GM10248 (cell line): ENCODE measurements at regions not wholly inside any gene's neighbourhood (a gene's known extent, or its start where the extent isn't known, plus 50 kb on each side); places are given as distances from the start of the nearest gene placed in this dataset.

Experiments used
- CTCF ChIA-PET: fragments of 300-600 bp; sonication (Branson Sonifier 250); formaldehyde crosslinking; extraction: SDS; loops from one replicate; lab custom pipeline; 2021; ENCODE audit warnings: antibody characterized with exemption; lab: Yijun Ruan, JAX
- POLR2A ChIA-PET: fragments of 350-650 bp; sonication (Branson Sonifier 250); formaldehyde crosslinking; extraction: SDS; loops from one replicate; lab custom pipeline; 2020; ENCODE audit warnings: antibody characterized with exemption; lab: Yijun Ruan, JAX
- DNase-seq: peaks from one replicate; pipeline ENCODE4 v3.0.0; 2012; ENCODE audit errors: extremely low spot score
- CTCF ChIP-seq: IDR thresholded peaks from 2 replicates; pipeline ENCODE4 v1.5.1; 2012; ENCODE audit warnings: mild to moderate bottlenecking, low read depth; ENCODE audit errors: extremely low read depth, missing control alignments, control extremely low read depth

DNA sequence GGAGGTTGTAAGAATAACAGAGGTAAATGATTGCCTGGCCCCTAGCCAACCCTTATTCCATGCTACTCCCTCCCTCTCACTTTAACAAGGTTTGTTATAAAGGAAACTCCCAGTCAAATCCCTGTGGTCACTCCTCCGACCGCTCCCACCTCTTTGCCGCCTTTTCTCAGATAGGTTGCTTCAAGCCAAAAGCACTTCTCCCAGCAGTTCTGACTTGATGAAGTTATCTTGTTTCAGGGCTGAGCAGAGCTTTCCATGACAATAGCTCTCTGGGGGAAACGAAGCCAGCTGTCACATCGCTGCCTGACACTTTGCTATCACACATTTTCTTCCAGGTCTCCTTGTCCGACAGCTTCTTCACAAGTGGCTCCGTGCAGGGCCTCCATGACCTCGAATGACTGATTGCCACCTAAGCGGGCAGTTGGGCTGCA is 278.6 kb downstream of the HAPSTR1 start:
- no peak for TF ChIP-seq CTCF
- ChIA-PET CTCF (no interaction called here), POLR2A (no interaction called here)

GRCh38 chr16:9371713-9372448 is 280.4 kb downstream of the HAPSTR1 start:
- ChIA-PET CTCF (interaction anchor here (1.4 kb wide), 1 partner anchor 73 kb away, joined by 3 read pairs; no protein-coding TSS in a partner anchor), POLR2A (no interaction called here)
- no peak for TF ChIP-seq CTCF
- no peak for DNase-seq

More for the DNA sequence above, 278.6 kb downstream of the HAPSTR1 start:
- DNase-seq: no peak

DNA sequence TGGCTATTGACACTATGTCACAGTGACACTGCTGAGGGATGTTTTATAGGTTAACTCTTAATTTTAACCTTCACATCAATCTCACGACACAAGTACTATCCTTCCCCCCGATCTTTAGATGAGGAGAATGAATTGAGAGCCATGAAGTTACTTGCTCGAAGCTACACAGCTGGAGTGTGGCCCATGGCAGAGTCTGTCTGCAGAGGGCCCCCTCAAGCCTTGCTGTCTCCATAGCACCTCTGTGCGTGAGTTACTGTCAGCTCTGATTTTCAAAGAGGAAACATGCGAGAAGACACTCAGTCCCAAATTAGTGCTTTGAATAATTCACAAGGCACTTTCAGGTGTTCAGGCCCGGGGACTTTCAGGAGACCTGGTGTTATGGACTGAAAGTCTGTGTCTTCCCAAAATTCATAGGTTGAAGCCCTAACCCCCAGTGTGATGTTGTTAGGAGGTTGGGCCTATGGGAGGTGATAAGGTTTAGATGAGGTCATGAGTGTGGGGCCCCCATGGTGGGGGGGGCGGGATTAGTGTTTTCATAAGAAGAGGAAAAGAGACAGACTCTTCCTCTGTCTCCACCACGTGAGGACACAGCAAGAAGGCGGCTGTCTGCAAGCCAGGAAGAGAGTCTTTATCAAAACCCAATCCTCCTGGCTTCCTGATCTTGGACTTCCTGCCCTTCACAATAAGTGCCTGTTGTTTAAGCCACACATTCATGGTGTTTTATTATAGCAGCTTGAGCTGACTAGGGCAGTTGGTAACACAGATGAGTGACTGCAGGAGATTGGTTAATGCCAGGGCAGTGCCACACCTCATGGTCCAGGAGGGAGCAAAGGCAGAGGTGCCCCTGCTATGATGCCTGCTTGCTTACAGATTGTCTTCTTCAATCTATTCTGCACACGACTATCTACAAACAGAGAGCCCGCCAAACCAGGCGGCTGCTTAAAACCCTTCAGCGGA is 281.8 kb downstream of the HAPSTR1 start:
- no peak for DNase-seq
- ChIA-PET POLR2A (no interaction called here), CTCF (no interaction called here)
- TF ChIP-seq CTCF: no peak

DNA sequence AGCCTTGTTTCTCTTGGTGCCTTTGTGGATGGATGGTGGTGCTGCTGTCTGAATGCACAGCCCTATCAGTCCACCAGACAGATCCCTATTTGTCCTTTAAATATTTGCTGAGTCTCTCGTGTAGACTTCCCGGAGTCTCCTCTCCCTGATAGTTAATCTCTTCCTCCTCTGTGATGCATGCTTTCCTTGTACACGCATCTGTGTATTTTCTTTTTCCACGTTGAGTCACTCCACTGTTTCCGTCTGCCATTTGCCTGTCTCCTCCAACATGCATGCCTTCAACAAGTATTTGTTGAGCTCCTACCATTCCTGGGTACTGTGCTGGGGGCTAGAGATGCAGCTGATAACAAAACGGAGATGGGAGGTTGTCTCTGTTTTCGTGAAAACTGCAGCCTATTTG is 282.6 kb downstream of the HAPSTR1 start:
- CTCF ChIA-PET: no interaction called here

DNA sequence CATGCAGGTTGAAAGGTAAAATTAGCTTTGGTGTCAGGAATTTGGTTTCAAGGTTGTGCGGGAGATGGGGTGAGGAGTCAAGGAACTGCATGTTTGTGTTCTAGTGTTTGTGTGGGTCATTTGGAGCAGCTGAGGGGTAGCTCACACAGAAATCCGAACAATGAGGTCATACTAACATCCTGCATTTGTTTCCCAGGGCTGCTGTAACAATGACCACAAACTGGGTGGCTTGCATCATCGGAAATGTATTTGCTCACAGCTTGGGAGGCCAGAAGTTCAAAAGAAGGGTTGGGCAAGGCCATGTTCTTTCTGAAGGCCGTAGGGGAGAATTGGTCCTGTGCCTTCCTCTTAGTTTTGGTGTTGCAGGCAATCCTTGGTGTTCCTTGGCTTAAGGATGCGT is 287.4 kb downstream of the HAPSTR1 start:
- no peak for TF ChIP-seq CTCF

More for the DNA sequence above, 282.6 kb downstream of the HAPSTR1 start:
- no peak for TF ChIP-seq CTCF
- POLR2A ChIA-PET: no interaction called here
- DNase-seq: no peak

DNA sequence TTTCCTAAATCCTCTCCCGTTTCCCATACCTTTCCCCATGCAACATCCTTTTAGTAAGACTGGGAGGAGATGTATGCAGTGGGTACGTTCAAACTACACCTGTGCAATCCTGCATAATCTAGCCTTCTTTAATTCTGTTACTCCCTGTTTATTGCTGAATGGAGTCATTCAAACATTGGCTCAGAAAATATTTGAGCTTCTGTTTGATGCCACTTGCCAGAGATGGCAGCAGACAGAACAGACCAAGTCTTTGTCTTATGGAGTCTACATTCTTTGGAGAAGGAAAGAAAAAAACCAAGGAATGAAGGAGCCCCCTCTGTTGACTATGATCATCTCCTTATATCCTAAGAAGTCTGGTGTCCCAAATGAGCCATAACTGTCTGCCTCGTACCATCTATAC is 288.8 kb downstream of the HAPSTR1 start:
- no peak for DNase-seq
- ChIA-PET POLR2A (no interaction called here), CTCF (no interaction called here)
- TF ChIP-seq CTCF: no peak

More for the DNA sequence above, 287.4 kb downstream of the HAPSTR1 start:
- DNase-seq: no peak
- ChIA-PET POLR2A (no interaction called here), CTCF (no interaction called here)
